Inflammatory macrophage (primary cell): ENCODE measurements at regions not wholly inside any gene's neighbourhood (a gene's known extent, or its start where the extent isn't known, plus 50 kb on each side); places are given as distances from the start of the nearest gene placed in this dataset.

ENCODE experiments used
- DNase-seq, 2 donors: peaks; one replicate each; pipeline ENCODE4 v3.0.0-alpha.2; 2020 to 2022

GRCh38 chr3:99541181-99541580 lies 97.2 kb upstream of the COL8A1 start:
- no peak for DNase-seq

GRCh38 chr3:99537416-99537815 lies 101.0 kb upstream of the COL8A1 start:
- DNase-seq: no peak

GRCh38 chr3:99536555-99537314 lies 101.7 kb upstream of the COL8A1 start:
- DNase-seq: no peak

- DNase-seq: no peak
Observed at GRCh38 chr3:99534951-99535704, 103.3 kb upstream of the COL8A1 start.

GRCh38 chr3:99532246-99532645 lies 106.1 kb upstream of the COL8A1 start:
- peak; percentile 55 to 63 for DNase-seq

- no peak for DNase-seq
Observed at GRCh38 chr3:99529265-99529664, 109.1 kb upstream of the COL8A1 start.

- no peak for DNase-seq
Observed at GRCh38 chr3:99526921-99527320, 111.5 kb upstream of the COL8A1 start.

GRCh38 chr3:99524559-99524958 lies 113.8 kb upstream of the COL8A1 start:
- DNase-seq: no peak

- DNase-seq: no peak
Observed at GRCh38 chr3:99523431-99524127, 114.8 kb upstream of the COL8A1 start.

GRCh38 chr3:99522147-99522546 lies 116.2 kb upstream of the COL8A1 start:
- DNase-seq: no peak

- DNase-seq: no peak
Observed at GRCh38 chr3:99521551-99521950, 116.8 kb upstream of the COL8A1 start.

- DNase-seq: no peak
Observed at GRCh38 chr3:99520513-99520912, 117.9 kb upstream of the COL8A1 start.

- no peak for DNase-seq
Observed at GRCh38 chr3:99516936-99517335, 121.5 kb upstream of the COL8A1 start.

GRCh38 chr3:99515891-99516290 lies 122.5 kb upstream of the COL8A1 start:
- DNase-seq: no peak

- DNase-seq: no peak
Observed at GRCh38 chr3:99509224-99509623, 129.2 kb upstream of the COL8A1 start.

GRCh38 chr3:99508191-99508590 lies 130.2 kb upstream of the COL8A1 start:
- DNase-seq: peak in 1 of 2 donors; percentile 13

GRCh38 chr3:99505646-99506269 lies 132.6 kb upstream of the COL8A1 start:
- peak; percentile 96 for DNase-seq

GRCh38 chr3:99505200-99505599 lies 133.2 kb upstream of the COL8A1 start:
- DNase-seq: no peak

GRCh38 chr3:99504258-99504657 lies 134.1 kb upstream of the COL8A1 start:
- DNase-seq: no peak

- no peak for DNase-seq
Observed at GRCh38 chr3:99503350-99503749, 135.0 kb upstream of the COL8A1 start.

GRCh38 chr3:99502871-99503270 lies 135.5 kb upstream of the COL8A1 start:
- no peak for DNase-seq

- DNase-seq: no peak
Observed at GRCh38 chr3:99500485-99500884, 137.9 kb upstream of the COL8A1 start.
